ENCODE measurements at regions not wholly inside any gene's neighbourhood (a gene's known extent, or its start where the extent isn't known, plus 50 kb on each side); places are given as distances from the start of the nearest gene placed in this dataset.
"Not testable (repeated sequence)": the region's sequence is repeated elsewhere in the genome, so short reads cannot be mapped to it uniquely, and the experiment has no call there.

DNA sequence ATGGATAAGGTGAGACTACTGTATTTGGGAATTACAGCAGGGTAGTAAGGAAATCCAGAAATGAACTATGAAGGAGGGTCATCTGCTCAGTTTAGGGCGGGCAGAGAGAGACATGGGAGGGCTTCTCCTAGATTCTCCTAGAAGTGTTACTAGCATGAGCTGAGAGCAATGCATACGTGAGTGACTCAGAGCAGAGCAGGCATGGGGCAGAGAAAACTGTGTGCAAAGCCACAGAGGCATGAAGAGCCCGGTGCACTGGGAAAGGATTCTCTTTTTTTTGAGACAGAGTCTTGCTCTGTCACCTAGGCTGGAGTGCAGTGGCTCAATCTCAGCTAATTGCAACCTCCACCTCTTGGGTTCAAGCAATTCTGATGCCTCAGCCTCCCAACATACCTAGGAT, 116.2 kb downstream of the SOCS6 start:
- no peak for DNase-seq

DNA sequence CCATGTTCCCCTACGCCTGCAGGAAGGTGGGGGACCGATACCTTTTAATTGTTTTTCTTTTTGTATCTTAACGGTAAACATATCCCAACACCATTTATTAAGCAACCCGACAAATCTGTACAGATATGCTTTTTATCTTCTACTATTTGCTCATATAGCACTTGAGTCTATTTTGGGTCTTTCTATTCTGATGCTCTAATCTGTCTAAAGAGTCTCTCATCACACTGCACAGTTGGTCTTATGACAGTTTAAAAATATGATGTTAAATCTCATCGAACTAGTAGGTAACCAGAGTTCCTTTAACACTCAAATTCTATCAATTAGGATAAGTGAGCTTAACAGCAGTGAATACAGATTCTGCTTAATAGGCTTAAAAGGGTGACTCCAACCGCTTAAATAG, 111.6 kb downstream of the SOCS6 start:
- no peak for DNase-seq

GRCh38 chr18:70398076-70398475, 109.2 kb downstream of the SOCS6 start:
- no peak for DNase-seq

GRCh38 chr18:70397259-70397925, 108.5 kb downstream of the SOCS6 start:
- DNase-seq, result no peak

DNA sequence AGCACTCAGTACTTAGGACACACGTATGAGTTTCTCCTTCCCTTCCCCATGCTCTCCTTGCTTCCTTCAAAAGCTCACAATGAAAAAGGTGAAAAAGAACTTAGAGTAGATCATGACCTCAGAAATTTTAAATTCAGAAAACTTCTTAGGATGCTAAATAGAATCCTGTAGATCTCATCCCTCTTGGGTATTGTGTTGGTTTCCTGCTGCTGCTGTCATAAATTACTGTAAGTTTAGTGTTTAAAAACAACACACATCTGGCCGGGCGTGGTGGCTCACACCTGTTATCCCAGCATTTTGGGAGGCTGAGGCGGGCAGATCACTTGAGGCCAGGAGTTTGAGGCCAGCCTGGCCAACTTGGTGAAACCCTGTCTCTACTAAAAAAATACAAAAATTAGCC, 106.9 kb downstream of the SOCS6 start:
- DNase-seq, result not testable (repeated sequence)

- DNase-seq, result no peak
Observed at GRCh38 chr18:70394672-70395071, 105.8 kb downstream of the SOCS6 start.

DNA sequence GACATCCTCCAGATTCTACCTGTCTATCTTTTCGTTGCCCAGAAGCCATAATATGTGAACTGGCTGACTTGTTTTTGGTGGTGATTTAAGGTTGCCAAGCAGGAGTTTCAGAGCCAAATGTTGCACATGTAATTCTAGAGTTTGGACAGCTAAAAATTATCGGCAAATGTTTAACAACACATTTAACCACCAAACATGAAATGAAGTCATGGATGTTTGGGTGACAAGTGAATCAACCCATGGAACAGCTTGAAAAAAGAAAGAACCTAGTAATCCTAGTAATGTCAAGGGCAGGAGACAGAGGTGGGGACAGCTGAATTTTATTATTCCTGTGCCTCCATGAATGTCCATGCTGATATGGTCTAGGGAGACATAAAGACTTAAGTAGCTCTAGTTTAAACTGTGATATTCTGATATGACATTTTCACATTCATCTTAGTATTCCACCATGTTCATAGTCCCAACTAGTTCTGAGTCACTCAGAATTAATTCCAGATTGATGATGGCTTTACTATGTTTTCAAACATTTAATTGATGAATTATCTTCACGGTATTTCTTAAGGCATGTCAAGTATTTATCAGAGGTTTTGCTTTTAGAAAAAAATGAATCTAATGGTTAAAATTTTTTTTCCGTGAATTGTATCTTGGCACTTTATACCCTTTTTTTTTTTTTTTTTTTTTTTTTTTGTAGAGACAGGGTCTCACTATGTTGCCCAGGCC, 101.7 kb downstream of the SOCS6 start:
- no peak for DNase-seq

DNA sequence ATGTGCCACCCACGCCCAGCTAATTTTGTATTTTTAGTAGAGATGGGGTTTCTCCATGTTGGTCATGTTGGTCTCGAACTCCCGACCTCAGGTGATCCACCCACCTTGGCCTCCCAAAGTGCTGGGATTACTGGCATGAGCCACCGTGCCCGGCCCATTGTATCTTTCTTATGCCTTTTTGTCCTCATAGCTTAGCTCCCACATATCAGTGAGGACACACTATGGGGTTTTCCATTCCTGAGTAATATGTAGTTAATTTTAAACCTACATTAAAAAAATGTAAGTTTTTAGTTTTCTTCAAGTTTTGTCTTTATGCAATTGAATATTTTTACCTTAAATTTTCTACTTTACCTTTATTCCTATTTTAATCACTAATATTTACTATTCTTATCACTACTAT, 100.2 kb downstream of the SOCS6 start:
- DNase-seq, result not testable (repeated sequence)

GRCh38 chr18:70387027-70387426, 98.2 kb downstream of the SOCS6 start:
- peak; percentile 19 to 27 for DNase-seq

DNA sequence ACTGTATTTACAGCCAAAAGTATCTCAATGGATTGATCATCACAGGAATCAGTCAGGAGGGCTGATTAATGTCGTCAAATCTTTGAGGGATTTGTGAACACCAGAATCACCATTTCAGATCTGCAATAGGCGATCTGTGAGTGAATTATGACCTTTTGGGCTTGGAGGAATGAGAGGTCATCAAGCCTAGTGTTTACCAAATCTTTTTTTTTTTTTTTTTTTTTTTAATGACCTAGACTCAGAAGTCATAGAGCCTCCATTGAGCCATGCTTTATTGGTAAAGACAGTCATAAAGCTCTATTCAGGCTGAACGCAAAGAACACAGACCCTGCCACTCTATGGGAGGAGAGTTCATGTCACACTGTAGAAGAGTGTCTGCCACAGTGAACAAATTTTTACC, 97.7 kb downstream of the SOCS6 start:
- no peak for DNase-seq

DNA sequence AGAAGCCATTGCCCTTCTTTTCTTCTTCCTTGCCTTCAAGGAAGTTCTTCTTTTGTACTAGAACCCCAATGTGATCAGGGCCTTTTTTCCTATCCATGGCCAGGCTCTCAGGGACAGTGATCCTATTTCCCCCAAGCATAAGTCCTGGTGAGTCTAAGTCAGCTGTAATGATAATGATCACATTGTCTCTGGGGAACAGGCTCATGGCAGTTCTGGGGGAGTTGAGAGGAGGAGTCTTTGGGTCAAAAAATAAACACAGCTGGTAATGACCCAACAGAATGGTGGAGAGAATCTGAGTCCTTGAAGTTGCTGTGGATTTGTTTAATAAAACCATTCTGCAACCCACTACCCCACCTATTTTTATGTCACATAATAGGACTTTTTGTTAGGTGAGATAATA, 96.6 kb downstream of the SOCS6 start:
- DNase-seq, result no peak

- DNase-seq, result no peak
Observed at GRCh38 chr18:70384181-70384790, 95.4 kb downstream of the SOCS6 start.

DNA sequence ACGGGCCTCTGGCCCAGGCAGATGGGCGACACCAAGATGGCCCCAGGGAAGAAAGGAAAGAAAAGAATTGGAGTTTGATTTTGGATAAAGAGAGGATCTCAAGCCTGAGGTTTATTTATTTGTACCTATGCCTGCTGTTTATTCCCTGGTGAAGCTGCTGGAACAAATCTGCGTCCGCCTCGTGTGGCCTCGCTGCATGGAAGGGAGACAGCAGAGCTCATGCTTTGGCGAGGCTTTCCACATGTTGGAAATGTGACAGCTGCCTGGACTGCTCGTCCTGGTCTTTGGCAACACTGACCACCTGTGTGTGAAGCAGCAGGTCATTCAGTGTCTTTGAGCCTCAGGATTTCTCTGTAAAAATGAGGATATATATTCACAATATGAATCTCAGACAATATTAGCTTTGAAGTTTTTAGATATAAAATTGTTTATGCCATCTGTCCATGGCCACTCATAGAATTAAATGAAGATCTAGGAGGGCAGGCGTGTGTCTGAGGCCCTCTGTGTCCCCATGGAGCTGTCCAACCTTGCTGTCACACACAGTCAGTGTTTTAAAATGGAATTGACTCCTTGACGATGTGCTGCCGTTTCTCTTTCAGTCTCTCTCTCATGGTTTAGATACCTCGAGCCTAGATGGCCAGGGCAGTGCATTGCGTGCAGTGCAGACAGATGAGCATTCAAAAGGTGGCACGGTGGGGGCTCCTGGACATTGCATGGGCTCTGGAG, 94.3 kb downstream of the SOCS6 start:
- no peak for DNase-seq

DNA sequence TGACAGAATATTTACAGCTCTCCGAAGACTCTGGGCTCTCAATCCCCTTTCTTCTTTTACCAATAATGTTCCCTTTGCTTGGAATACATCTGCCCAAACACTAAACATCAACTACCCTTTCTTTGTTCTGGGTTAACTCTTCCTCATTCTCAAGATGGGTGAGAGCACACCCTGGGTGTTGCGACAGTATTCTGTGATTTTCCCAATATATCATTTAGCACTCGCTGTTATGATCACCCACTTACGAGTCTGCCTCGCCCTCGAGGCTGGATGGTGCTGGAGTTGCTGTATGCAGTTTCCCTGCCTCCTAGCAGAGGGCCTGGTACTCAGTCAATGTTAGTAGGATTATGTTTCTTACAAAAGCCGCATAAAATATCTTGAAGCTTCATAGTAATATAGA, 93.2 kb downstream of the SOCS6 start:
- peak in 1 of 2 experiments; percentile 44 for DNase-seq

DNA sequence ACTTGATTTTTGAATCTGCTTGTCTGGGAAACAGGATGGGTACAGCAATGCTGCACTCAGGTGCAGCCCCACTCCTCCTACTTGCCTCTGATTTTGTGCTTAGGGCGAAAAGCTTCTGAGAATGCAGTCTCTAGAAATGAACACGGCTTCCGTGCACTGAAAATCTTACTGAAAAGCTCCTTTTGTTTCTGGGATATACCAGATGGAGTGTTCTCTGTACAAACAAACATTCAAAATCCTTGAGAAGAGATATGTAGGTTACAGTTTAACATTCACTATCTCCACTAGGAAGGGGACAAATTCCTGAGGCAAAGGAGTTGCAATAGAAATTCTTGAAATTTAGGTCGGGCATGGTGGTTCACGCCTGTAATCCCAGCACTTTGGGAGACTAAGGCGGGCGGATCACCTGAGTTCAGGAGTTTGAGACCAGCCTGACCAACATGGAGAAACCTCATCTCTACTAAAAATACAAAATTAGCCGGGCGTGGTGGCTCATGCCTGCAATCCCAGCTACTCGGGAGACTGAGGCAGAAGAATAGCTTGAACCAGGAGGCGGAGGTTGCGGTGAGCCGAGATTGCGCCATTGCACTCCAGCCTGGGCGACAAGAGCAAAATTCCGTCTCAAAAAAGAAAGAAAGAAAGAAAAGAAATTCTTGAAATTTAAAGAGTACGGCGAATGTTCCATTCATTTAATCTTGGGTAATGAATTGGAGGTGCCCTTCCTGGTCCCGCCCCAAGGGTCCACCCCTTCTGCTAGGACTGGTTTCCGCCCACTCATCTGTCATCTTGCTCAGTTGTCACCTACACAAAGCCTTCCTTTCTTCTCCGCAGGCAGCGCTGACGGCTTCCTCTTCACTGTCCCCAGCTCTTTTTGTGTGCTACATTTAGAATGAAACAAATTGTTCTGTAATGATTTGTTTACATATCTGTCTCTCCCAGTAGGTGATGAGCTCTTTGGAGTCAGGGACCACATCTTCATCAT, 92.4 kb downstream of the SOCS6 start:
- peak; percentile 87 to 94 for DNase-seq

All from NCI-H2081 (cell line).